Ecto neural progenitor cell (in vitro differentiated cells): ENCODE measurements at regions not wholly inside any gene's neighbourhood (a gene's known extent, or its start where the extent isn't known, plus 50 kb on each side); places are given as distances from the start of the nearest gene placed in this dataset.
"Not testable (repeated sequence)": the region's sequence is repeated elsewhere in the genome, so short reads cannot be mapped to it uniquely, and the experiment has no call there.

Source experiments
- DNase-seq: peaks from one replicate; pipeline ENCODE4 v3.0.0-alpha.2; 2018; ENCODE audit warnings: low spot score

DNA sequence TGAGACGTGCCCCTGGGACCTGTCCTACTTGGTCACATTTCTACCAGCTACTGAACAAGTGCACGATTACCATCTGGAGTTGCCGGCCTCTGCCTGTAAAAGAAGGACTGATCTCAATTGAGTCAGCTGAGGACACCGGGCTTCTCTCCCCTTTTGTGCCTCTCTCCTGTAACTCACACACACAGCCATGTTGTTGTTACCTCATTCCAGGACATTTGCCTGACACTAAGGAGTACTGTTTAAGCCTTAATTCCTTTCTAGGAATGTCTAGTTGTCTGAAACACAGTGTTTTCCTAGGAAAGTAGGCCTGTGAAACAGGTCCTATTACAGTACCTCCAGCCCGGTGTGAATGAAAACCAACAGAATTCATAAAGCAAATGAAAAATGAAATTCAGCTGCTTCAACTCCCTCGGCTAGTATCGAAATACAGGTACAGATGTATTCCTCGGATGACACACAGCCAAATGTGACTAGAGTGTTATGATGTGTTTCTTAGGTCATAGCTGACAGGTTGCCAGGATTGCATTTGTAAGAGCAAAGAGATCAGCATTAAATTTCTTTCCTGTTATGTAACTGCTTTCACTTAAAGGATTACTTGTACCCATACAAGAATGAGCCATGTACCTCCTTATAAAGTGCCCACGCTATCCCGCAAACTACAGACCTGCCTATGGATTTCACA lies 152.0 kb upstream of the IRS2 start:
- DNase-seq: no peak

DNA sequence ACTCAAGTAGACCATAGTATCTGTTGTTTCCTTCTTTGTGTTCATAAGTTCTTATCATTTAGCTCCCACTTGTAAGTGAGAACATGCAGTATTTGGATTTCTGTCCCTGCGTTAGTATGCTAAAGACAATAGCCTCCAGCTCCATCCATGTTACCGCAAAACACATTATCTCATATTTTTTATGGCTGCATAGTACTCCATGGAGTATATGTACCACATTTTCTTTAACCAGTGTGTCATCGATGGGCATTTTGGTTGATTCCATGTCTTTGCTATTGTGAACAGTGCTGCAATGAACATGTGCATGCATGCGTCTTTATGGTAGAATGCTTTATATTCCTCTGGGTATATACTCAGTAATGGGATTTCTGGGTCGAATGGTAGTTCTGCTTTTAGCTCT lies 148.1 kb upstream of the IRS2 start:
- not testable (repeated sequence) for DNase-seq

- DNase-seq: no peak
Measured at GRCh38 chr13:109933476-109933875, 147.1 kb upstream of the IRS2 start.

GRCh38 chr13:109924376-109924775 lies 138.0 kb upstream of the IRS2 start:
- no peak for DNase-seq

GRCh38 chr13:109922518-109922917 lies 136.1 kb upstream of the IRS2 start:
- DNase-seq: no peak

- no peak for DNase-seq
Measured at GRCh38 chr13:109919715-109920375, 133.5 kb upstream of the IRS2 start.

DNA sequence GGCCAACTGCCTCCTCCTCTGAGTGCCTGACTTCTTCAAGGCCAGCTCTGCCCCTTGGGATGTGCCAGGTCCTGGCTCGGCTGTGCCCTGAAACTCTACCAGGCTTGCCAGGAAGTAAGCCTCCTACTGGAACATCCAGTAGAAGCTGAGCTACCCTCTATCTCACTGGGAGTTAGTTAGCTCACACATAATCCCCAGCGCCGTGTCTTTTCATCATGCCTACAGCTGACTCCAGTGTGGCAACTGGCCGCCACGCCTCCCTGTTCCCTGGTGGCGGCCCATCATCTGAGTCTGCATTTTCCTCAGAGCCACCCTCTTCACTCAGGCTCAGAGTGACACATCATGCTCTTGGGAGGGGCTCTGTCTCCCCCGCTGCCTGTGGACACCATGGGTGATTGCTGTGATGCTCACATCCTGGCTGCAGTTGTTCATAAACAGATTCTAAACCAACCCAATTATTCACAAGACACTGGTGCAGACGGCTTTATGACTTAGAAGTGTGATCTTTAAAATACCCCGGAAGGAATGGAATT lies 131.9 kb upstream of the IRS2 start:
- no peak for DNase-seq

- no peak for DNase-seq
Measured at GRCh38 chr13:109917422-109917821, 131.0 kb upstream of the IRS2 start.

DNA sequence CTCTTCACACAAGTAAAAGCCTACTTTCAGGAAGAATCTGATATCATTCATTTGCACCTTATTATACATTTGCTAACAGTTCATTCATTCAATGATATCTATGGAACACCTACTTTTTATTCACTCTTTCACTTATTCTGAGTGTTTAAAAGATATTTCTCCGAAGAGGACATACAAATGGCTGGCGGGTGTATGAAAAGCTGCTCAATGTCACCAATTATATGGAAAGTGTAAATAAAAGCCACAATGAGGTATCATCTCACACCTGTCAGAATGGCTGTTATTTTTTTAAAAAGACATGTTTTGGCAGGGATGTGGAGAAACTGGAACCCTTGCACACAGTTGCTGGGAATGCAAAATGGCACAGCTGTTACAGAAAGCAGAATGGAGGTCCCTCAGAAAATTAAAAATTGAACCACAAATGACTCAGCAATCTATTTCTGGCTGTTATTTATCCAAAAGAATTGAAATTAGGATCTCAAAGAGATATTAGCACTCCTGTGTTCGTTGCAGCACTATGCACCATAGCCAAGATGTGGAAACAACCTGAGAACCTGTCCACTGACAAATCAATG lies 127.6 kb upstream of the IRS2 start:
- DNase-seq: no peak

- no peak for DNase-seq
Measured at GRCh38 chr13:109913186-109913585, 126.8 kb upstream of the IRS2 start.

DNA sequence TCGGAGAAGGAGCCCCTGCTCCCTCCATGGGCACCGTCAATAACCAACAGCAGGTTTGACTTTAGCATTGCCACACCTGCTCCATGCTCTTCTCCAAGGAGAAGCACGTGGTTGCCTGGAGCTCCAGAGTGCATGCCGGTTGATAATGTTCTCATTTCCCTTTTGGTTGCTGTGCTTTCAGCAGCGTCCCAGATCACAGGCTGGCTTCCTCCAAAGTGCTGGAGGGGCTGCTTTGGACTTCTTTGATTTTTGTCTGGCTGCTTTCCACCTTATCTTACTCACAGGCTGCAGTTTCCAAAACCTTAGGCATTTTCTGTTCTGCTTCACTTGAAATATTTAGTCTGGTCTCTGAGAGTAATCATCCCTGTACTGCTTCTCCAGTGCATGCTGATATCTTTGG lies 123.8 kb upstream of the IRS2 start:
- no peak for DNase-seq

DNA sequence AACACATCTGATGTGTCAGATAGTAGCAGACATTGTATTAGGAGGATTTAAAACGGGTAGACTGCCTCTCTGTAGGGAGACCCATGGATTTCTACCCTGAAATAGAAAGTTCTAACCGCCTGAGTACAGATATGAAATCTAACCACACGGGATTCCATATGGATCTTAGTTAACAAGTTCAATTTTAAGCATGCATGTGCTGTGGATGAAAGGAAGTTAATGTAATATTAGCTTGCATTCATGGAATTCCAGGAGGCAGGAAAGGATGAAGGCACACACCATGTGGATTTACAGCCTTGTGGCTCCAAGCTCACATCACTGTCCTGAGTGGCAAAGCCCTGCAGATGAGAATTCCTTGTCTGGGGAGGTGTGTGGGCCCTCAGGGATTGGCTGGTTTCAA lies 120.6 kb upstream of the IRS2 start:
- no peak for DNase-seq

DNA sequence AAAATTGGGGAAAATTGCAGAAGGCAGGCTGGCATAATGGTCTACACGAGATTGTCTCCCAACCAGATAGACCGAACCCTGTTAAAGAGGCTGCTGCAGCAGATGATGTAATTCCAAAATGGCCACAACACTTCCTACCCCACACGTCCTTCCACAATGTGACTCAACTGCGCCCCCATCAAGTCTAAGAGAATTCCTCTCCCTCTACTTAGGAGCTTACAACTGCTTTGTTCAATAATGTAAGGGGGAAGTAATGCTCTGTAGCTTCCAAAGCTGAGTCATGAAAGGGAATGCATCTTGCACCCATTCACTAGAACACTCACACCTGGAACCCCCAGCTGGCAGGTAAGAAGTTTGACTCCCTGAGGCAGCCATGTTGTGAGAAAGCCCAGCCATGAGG lies 117.8 kb upstream of the IRS2 start:
- DNase-seq: no peak

DNA sequence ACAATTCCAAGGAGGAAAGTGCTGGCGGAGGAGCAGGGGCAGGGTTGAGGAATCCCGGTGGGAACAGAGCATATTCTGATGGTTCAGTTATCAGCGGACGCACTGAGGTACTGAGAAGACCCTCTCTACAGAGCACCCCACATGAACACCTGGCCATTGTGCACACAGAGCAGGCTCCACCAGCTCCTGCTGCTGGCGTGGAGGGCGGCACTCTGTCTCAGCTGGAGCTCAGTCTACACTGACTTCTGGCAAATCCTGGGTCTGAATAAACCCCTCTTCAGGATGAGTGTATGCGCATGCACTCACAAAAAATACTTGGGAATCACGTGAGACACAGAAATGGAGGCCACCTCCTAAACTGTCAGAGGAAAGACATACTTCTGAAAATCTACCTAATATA lies 114.4 kb upstream of the IRS2 start:
- no peak for DNase-seq

DNA sequence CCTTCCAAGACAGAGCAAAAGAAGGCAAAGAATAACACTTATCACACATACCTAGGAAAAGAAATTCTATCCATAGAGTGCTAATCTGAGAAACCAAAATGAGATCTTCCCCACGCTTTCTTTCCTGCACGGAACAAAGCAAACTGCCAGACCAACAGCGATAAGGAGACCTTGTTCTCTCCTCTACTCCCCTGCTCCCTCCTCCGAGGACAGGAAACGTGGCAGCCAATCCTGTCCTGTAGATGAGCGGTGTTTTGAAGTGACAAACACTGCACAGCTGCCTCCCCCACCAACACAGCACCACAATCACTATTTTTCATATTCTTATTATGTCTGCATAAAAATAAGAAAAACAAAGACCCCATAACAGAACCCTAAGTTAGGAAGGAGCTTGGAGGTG lies 113.9 kb upstream of the IRS2 start:
- no peak for DNase-seq

- DNase-seq: no peak
Measured at GRCh38 chr13:109899748-109900147, 113.4 kb upstream of the IRS2 start.

- no peak for DNase-seq
Measured at GRCh38 chr13:109899316-109899715, 112.9 kb upstream of the IRS2 start.

DNA sequence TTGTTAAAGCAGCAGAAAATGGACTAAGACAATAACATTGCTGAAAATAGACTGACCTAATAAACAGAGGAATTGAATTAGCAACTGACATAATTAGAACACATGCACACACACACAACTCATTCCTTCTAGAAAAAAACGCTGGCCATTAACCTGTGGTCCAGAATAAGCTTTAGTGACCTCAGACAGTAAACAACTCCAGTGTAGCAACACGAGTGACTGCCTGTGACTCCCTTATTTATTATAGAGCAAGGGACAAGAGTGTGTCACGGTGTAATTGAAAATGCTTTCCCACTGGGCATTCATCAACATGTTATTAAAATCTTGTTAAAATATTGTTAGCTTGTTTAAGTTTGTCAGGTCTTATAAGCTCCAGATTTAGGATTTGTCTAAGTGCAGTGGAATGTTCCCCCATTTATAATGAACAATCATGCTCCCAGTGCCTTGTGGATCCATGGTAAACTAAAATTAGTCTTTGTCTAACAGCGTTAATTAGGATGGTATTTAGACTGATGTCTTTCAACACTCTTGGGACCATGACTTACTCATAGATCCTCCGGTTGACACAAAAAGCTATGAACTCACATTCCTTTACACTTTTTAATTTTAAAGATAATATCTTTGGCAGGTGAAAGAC lies 111.7 kb upstream of the IRS2 start:
- no peak for DNase-seq

DNA sequence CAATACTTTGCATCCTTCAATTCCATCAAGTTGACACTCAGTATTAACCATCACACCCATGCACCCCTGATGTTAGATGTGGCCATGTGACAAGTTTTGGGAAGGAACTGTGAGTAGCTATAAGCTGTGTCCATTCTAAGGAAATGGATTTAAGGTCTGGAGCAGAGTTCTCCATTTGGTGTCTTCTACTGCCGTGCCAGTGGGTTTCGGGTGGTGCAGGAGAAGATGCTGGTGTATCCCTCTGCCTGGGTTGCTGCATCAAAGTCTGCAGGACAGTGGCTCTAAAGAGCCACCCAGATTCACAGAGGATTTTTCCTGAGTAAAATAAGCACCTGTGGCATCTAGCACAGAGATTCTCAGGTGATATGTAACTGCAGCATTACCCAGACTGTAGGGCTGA lies 105.7 kb upstream of the IRS2 start:
- DNase-seq: no peak

DNA sequence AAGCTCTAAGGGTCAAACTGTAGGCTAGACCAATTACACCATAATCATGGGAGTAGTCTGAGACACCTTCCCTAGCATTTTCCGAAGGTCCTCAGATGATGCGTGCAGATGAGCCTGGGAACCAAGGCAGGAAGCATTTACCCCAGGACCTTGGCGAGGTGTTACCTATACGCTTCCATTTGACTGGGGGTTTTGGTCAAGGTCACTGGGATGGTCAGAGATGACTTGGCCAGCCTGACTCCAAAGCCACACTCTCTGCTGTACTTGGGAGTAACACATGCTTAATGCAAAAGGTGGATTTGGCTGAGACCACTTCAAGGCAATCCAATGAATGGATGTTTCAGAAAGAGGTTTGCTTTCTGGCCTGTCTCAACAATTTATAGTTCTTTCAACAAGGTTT lies 98.9 kb upstream of the IRS2 start:
- DNase-seq: no peak

- DNase-seq: no peak
Measured at GRCh38 chr13:109884462-109884861, 98.1 kb upstream of the IRS2 start.

DNA sequence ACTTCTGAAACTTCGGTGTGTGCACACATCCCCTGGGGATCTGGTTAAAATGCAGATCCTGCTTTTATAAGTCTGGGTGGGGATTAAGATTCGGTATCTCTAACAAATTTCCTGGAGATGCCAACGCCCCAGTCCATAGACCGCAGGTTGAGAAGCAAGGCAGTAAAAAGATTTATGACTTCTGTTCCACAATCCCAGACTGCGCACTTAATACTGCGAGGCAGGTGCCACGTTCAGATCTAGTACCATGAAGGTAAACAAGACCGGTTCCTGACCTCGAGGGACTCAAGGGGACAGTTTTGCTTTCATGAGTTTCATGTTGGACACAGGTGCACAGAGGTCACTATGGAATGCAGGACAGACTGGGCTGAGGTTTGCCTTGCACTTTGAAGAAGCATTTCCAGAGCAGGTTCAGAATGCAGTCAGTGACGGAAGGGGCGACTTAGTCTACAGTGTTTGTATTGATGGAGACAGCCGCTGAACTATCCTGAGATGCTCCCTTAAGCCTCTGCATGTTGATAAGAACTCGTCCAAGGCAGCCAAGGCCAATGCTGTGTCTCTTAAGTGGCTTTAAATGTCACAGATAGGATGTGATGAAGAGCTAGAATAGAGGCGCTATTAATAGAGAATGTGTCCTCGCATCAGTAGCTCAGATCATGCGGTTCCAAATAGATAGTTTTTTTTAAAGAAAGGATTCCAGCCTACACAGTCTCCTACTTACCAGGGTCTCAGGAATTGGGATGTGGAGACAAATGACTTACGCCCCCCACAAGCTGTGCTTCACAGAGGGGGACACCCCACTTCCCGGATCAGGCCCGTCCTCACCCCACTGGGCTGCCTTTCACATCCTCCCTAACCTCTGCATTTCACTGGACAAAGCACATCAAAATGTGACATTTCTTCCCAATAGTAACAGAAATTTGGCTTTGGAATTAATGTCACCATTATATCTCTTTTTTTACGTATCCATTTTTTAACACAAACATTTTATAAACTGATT lies 97.1 kb upstream of the IRS2 start:
- DNase-seq: no peak
